Choroid plexus epithelial cell (primary cell): ENCODE measurements at regions not wholly inside any gene's neighbourhood (a gene's known extent, or its start where the extent isn't known, plus 50 kb on each side); places are given as distances from the start of the nearest gene placed in this dataset.

Experiments used
- DNase-seq: peaks from one replicate; pipeline ENCODE4 v3.0.0-alpha.2; 2010; ENCODE audit warnings: low read depth
- H3K4me3 ChIP-seq: 2 replicates; pipeline ENCODE4 v1.5.1; 2011; ENCODE audit warnings: low read depth, mild to moderate bottlenecking, control low read depth, low read length, moderate library complexity
- CTCF ChIP-seq: conservative IDR thresholded peaks from 2 replicates; pipeline ENCODE4 v1.5.1; 2011; ENCODE audit warnings: low read depth, mild to moderate bottlenecking, control low read depth, inconsistent platforms, low read length, moderate library complexity

- H3K4me3 ChIP-seq: no peak overlapping the region
- TF ChIP-seq CTCF: no peak
- no peak for DNase-seq
Observed at GRCh38 chr7:42429339-42429738, 192.3 kb upstream of the GLI3 start.

DNA sequence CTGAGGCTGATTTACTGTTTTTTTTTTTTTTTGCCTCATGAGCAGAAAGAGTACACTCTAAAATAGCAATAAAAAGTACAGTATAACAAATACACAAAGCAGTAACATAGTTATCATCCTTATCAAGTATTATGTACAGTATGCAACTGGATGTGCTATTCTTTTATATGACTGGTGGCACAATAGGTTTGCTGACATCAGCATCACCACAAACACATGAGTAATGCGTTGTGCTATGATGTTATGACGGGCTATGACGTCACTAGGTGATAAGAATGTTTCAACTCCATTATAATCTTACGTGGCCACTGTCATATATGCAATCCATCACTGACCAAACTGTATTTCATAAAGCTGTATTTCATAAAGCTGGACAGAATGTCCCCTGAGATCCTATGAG lies 189.2 kb upstream of the GLI3 start:
- TF ChIP-seq CTCF: no peak
- no peak overlapping the region for H3K4me3 ChIP-seq
- no peak for DNase-seq

- TF ChIP-seq CTCF: no peak
- H3K4me3 ChIP-seq: no peak overlapping the region
- DNase-seq: no peak
Observed at GRCh38 chr7:42414941-42415505, 178.0 kb upstream of the GLI3 start.

DNA sequence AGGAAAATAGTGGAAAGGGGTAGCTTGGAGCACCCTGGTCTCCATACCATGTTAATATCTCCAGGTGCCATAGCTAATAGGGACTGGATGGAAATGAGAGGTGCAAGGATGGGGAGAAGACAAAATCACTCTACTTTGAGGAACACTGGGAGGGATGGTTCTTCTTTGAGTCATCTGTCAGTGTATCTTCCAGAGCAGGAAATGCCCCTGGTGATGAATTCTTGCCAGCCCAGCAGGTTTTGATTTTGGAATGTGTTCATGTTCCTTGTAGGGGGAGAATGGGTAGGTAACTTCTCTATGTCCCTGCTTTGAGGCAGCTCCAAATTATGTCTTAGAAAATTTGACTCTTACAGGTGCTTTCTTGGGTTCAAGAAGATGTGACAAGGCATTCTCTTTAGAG lies 177.0 kb upstream of the GLI3 start:
- TF ChIP-seq CTCF: no peak
- no peak overlapping the region for H3K4me3 ChIP-seq
- no peak for DNase-seq

DNA sequence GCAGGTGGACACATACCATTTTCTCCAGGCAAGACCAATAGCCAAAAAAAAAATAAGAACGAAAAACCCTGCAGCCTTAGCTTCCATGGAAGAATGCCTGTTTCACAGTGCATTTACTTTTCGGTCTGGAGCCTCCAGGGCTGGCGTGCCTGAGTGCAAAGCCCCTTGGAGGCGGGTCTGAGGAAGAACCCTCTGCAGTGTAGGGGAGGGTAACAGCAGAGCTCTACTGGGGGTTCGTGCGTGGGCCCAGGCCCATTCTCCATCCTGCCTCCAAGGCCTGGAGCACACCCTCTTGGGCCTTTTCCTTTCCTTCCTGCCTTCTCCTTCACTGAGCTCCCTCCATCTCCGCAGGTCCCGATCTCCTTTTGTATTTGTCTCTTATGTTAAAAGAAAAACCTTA lies 172.3 kb upstream of the GLI3 start:
- no peak overlapping the region for H3K4me3 ChIP-seq
- no peak for TF ChIP-seq CTCF
- DNase-seq: no peak

GRCh38 chr7:42407833-42408232 lies 170.8 kb upstream of the GLI3 start:
- no peak for DNase-seq
- H3K4me3 ChIP-seq: no peak overlapping the region
- no peak for TF ChIP-seq CTCF

- TF ChIP-seq CTCF: no peak
Observed at GRCh38 chr7:42407021-42407710, 170.2 kb upstream of the GLI3 start.

More at GRCh38 chr7:42407021-42407710, 170.2 kb upstream of the GLI3 start:
- DNase-seq: no peak
- H3K4me3 ChIP-seq: no peak overlapping the region
